NCI-H2196 (cell line): ENCODE measurements at regions not wholly inside any gene's neighbourhood (a gene's known extent, or its start where the extent isn't known, plus 50 kb on each side); places are given as distances from the start of the nearest gene placed in this dataset.

Experiments used
- DNase-seq: peaks from one replicate; lab custom pipeline; 2025; ENCODE audit not compliant: unreplicated experiment; lab: John Stamatoyannopoulos, UW

DNA sequence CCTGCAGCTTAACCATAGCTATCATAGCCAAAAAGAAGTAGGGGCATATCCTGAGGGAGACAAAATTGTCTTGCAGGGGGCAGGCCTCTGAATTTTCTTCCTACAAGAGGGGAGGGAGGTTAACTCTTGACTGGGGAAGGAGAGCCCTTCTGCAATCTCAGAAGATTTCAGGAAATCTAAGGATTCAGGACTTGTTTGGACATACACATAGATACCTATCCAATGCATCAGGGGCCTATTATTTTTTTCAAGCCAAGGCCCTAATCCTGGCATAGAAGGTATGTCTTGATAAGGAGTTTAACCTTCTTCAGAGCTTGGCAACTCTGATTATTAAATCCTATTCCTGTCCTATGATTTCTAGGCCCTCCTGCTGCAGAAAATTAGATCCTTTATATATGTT lies 375.1 kb upstream of the ACTBL2 start:
- DNase-seq, result no peak

DNA sequence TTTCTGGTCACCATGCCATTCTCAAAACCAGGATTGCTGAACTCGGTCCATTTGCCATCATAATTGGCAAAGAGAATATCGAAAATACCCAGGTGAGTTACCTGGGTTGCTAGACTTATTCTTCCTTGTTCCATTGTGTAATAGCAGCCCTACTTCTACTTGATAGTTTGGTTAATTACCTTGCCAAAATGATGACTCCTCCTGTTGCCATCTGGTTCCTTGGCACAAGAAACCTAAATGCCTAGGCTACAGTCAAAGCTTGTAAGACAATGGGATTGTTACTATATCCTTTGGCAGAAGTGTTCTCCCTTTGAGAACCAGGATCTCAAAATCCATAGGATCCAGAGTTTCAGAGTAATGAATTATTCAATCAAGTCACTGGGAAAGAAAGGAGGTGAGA lies 373.2 kb upstream of the ACTBL2 start:
- no peak for DNase-seq

DNA sequence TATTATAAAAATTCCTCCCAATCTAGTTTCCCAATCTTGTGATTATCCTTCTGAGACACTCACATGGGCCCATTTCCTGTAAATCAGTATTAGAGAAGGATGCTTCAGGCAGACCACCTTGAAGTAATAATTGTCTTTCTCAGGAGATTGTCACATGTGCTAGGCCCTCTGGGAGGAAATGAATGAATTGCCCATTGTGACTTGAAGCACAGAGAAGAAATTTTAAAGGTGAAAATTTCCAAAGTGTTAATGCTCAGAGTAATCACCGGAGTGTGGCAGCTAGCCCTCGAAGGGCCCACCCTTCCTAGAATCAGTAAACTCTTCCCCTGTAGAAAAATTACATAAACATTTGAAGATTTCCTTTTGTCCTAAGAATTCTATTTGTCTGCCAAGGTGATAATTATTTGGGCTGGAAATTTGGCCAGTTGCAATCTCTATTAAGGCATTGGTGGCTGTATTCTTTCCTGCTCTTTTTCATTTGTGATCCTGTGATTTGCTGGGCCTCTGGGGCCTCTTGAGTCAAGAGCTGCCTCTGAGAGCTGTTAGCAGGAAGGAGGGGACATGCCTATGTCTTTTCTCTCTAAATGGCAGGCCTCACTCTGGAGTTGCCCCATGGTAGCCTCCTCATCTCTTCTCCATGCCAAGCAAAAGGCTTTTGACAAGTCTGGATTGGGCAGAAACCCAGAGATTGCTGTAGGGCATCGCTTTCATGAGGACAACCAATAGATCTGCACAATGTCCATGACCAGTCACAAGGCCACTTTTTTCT lies 371.5 kb upstream of the ACTBL2 start:
- no peak for DNase-seq

GRCh38 chr5:57850109-57850508 lies 367.5 kb upstream of the ACTBL2 start:
- DNase-seq, result no peak

DNA sequence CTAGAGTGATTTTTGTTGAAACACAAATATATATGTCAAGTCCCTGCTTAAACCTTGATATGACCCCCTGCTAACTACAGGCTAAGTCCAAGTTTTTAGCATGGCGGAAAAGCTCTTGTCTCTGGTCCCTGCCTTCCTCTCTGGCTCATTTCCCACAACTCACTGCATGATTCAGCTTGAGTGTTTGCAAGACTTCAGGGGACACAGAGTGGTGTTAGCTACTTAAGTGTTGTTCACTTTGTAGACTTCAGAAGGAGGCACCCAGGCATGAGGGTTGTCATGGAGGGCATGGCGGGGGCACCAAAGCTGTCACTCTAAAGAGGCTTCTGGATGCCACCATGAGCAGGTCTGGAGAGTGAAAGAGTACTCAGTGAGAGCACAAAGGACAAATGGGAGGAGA lies 362.4 kb upstream of the ACTBL2 start:
- DNase-seq, result no peak

DNA sequence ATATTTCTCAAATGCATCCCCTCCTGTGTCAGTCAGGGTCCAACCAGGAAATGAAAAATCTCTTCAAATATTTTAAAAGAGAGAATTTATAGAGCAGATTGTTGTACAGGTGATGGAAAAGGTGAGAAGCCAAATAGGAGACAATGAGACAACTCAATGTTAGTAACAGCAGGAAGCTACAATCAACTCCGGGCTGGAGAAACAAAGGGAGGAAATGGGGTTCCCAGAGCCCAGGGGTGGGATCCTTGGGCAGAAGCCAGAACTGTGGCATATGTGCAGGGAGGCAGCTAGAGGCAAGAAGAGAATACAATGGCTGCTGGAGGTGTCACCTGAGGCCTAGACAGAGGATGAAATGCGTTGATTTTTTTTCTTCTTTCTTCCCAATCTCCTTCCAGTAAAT lies 361.8 kb upstream of the ACTBL2 start:
- no peak for DNase-seq

- DNase-seq, result no peak
These were observed 360.4 kb upstream of the ACTBL2 start for GRCh38 chr5:57843059-57843367.

DNA sequence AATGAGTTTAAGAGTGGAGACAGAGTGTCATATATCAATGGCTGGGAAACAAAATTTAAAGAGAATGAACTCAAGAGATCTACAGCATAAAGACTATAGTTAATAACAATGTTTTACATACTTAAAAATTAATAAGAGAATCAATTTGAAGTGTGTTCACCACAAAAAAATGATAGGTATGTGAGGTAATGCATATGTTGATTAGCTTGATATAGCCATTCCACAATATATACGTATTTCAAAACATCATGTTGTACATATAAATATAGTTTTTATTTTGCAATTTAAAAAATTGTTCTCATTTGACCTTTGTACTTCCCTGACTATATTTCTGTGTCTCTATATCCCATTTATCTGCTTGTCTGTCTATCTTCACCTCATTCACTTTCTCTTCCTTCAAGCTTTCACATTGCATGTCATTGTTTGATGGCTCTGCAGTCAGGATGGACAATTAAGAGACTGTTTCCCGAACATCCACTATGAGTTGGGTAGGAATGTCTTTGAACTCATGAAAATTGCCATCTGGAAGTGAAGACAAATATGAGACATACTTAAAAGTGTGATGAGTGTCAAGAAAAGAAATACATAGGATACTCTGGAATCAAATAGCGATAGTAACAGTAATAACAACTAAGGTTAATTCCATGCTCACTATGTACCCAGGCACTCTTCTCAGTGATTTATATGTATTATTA lies 359.9 kb upstream of the ACTBL2 start:
- DNase-seq, result no peak

GRCh38 chr5:57841676-57842363 lies 359.2 kb upstream of the ACTBL2 start:
- no peak for DNase-seq

DNA sequence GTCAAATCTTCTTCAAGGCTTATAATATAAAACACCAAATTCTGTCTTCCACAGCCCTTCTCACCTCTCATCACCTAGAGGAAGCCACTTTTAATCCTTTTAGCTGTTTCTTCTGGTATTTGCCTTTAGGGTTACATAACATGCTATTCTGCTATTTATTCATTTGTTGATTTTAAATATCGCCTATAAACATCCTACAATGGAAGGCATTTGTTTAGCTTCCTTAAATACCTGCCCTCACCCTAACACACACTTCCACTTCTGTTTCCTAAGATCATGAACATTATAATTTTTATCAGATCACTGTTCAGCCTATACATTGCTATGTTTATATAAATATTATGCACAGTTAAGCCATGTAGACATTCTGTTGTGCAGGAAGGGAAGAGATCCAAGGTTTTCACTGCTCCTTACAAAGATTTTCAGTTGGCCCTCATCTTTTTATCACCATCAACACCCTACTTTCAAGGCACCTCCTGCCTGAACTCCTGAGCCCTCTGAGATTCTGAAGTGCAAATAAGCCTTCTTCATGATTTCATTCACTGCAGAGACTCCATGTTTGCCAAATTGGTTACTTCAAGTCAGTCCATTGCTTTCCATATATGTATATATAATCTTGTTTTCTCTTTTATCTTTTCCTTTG lies 356.9 kb upstream of the ACTBL2 start:
- DNase-seq, result no peak

GRCh38 chr5:57839025-57839424 lies 356.4 kb upstream of the ACTBL2 start:
- DNase-seq, result no peak

GRCh38 chr5:57836921-57837320 lies 354.3 kb upstream of the ACTBL2 start:
- DNase-seq, result no peak

DNA sequence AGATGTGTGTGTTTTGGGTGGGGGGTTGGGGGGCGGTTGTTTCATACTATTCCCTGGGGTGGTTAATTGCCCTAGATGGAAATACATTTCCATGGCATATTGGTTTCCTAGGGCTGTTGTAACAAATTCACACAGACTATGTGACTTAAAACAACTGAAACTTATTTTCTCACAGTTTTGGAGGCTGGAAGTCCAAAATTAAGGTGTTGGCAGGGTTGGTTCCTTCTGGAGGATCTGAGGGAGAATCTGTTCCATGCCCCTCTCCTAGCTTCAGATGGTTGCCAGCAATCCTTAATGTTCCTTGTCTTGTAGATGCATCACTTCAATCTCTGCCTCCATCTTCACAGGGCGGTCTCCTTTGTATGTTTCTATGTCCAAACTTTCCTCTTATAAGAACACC lies 353.7 kb upstream of the ACTBL2 start:
- DNase-seq, result no peak

- DNase-seq, result no peak
These were observed 352.4 kb upstream of the ACTBL2 start for GRCh38 chr5:57834829-57835608.

DNA sequence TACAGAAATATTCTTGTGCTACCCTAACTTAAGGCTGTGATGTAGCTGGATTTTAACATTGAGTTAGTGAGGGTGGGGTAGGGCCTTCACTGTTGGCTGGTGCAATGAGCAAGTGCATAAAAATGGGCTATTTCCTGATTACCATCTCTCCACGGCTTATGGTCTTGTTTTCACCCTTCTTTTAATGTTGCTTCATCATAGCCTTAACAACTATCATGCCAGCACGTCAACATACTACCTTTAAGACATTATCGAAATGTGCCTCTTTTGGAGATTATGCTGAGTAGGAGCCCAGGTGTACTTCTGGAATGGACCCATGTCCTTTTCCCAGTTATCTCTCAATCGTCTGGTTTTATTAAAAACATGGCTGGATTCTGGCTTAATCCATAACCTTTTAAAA lies 350.9 kb upstream of the ACTBL2 start:
- no peak for DNase-seq

DNA sequence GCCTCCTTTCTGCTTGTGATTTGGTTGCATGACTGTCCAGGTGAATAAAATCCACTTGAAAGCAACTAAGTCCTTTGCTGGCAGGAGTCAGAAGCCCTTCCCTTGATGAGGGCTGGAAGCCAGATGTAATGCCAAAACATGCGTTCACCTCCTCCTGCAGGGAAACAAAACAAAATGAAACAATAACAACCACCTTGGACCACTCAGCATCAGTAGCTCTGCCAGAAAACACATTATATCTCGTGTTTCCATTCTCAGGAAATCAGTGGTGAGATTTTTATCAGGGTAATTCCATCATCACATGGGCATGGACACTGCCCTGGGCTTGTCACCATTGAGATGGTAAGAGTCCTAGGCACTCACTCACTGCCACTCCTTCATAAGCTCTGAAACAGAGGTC lies 350.3 kb upstream of the ACTBL2 start:
- no peak for DNase-seq

DNA sequence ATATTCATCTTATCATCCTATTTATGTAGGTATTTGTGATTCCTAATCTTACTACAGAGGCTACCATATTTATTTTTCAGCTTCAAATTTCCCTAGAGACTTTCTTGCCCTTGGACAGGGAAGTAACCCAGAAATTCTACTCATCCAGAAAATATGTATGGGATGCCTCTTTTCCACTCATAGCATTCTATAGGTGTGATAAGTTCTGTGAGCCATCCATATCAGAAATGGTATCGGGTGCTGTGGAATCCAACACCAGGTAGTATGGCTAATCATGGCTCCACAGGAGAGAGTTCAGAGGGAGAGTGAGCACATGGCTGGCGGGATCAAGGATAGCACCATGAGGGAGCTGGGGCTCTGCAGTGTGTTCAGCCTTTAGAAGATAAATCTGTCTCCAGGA lies 349.3 kb upstream of the ACTBL2 start:
- no peak for DNase-seq

DNA sequence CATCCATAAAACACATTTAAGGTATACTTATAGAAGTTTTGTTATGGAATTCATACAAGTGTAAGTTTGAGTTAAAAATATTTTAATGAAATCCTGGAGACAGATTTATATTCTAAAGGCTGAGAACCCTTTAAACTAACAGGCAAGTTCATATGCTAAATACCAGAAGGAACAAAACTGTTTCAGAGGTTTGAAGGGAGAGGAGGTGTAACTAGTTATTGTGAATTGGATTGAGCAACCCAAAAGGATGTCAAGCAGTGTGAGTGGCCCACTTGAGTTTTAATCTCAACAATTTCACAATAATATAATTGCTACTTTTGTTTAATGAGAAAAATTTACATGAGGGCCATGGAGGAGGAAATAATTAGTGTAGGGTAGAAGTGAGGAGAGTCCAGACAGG lies 348.5 kb upstream of the ACTBL2 start:
- DNase-seq, result no peak

- no peak for DNase-seq
These were observed 345.6 kb upstream of the ACTBL2 start for GRCh38 chr5:57828221-57828620.

DNA sequence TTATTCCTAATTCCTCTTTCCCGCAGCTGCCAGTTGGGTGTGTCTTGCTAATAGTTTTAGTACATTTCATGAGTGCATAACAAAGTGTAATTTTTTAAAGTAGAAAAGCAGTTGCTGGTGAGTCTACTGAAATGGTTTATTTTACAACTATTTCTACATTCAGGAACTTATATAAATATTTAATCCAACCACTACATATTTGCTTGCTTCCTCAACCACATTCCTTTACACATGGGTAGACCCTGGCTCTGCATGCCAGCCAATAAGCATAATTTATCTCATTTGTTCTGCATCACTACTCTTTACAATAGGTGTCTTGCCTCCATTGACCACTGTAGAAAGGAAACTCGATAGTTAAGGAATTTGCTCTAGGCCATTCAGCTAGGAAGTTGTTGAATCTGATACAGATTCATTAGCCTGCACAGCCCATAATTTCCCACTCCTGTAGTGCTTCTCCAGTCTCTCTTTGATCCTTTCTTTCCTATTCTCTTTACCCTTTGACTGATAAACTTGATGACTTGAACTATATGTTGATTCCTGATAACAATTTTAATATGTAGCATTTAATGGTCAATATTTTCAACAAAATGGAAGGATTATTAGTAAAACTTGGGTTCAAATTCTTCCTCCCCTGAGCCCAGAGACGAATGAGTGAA lies 342.5 kb upstream of the ACTBL2 start:
- no peak for DNase-seq

- no peak for DNase-seq
These were observed 342.0 kb upstream of the ACTBL2 start for GRCh38 chr5:57824623-57825022.
